G401 (cell line): ENCODE measurements at regions not wholly inside any gene's neighbourhood (a gene's known extent, or its start where the extent isn't known, plus 50 kb on each side); places are given as distances from the start of the nearest gene placed in this dataset.
"Not testable (repeated sequence)": the region's sequence is repeated elsewhere in the genome, so short reads cannot be mapped to it uniquely, and the experiment has no call there.

Experiments used
- DNase-seq: peaks from one replicate; pipeline ENCODE4 v3.0.0-alpha.2; 2015; ENCODE audit warnings: low spot score
- in situ Hi-C: cut with HindIII; loops from 2 replicates; pipeline ENCODE4 v1.10.0; 2016; ENCODE audit warnings: low sequenced_read_pairs, mixed read lengths

DNA sequence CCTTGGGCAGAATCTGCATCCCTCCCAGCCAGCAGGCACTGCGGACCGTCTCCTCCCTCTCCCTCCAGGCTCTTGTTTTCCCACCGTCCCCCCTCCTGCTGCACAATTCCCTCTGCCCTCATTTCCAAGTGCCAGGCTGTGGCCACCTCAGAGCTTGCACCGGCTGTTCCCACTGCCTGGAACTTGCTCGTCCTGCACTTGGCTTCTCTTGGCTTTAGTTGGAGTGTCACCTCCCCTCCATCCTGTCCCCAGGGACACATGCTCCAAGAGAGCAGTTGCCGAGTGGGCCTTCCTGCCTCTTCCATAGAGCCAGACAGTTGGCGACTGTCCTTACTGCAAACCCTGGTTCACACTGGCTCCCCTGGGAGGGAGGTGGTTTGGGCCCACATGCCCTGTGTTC is 87.0 kb upstream of the DRD5 start:
- in situ Hi-C loops, DNase-seq: not testable (repeated sequence)

DNA sequence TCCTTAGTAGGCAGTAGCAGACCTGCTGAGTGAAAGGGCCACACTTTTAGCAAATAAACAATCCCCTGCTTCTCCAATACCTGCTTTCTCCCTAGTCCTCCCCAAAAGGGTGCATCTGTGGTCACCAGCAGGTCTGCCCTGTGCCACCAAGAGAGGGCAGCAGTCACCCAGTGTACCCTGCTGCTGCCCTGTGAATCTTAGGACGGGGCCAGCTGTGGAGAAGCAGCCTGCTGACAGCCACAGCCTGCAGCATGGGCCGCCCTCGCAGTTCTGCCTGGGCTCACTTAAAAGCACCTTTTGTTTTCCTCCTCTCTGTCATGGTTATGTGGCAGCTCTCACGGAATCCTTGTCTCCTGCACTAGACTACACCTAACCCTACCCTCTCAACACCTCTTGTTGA is 85.4 kb upstream of the DRD5 start:
- DNase-seq, in situ Hi-C loops: not testable (repeated sequence)

DNA sequence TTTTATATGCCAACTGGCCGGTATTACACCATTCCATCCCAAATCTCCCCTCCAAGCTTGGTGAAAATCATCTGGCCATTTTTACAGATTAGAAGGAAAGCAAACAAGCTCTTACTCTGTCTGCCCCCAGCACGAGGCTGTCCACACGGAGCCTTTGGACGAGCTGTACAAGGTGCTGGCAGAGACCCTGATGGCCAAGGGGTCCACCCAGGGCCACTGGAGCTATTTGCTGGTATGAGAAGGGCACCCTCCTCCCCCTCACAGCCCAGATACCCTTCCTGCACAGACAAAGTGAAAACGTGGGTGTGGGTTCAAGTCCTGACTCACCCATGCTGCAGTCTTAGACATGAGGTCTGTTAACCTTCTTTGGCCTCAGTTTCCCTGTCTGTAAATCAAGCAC is 84.9 kb upstream of the DRD5 start:
- in situ Hi-C loops, DNase-seq: not testable (repeated sequence)

DNA sequence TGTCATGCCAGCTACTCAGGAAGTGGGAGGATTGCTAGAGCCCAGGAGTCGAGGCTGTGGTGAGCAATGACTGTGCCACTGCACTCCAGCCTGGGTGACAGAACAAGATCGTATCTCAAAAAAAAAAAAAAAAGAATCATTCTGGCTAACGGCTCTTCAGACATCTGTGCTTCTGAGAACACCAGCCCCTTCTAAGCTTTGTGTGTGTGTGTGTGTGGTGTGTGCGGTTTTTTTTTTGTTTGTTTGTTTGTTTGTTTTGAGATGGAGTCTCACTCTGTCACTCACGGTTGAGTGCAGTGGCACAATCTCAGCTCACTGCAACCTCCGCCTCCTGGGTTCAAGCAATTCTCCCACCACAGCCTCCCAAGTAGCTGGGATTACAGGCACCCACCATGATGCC is 79.4 kb upstream of the DRD5 start:
- DNase-seq, in situ Hi-C loops: not testable (repeated sequence)

DNA sequence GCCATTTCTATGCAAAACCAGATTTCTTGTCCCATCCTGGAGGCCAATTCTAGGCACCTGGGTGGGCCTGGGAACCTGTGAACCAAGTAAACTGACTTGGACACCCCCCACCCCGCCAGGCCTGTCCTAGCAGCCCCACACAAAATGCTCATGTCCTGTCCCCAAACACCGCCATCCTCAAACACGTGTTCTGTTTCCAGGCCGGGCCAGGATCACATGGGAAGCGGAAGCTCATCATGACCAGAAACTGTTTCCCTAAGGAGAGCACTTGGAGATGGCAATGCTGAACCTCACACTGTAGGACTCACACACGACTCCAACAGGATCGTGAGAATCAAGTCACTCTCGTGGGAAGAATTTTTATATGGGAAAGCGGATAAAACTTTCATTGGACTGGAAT is 78.7 kb upstream of the DRD5 start:
- in situ Hi-C loops, DNase-seq: not testable (repeated sequence)

DNA sequence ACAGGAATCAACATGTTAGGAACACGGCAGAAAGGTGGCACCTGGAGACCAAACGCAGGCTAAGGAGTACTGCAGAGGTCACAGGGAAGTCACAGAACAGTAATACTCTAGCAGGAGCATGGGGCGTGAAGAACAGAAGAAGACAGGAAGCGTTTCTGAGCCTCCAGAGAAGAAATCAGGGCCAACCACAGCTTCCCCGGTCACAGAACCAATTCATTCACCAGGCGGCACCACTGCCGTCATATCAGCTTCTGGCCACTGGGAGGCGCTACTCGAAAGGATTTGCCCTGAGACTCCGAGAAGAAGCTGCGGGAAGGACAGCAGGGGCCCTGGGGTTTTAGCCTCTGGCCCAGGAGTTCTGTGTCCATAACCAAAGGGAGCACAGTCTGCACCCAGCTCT is 78.0 kb upstream of the DRD5 start:
- in situ Hi-C loops, result no loop called here
- peak; percentile 20 for DNase-seq

DNA sequence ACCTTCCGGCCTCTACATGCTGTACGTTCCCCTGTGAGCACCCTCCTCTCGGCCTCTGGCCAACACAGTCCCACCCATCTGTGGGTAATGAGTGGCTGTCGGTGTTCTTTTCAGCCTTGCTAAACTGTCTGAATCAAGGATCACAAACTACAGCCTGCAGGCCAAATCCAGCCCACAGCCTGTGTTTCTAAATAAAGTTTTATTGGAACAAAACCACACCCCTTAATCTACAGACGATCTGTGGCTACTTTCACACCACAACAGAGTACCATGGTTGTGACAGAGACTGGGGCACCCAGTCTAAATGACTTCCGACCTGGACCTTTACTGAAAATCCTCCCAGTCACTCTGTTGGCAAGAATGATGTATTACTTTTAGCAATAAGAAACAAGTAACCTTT is 77.3 kb upstream of the DRD5 start:
- DNase-seq, in situ Hi-C loops: not testable (repeated sequence)

DNA sequence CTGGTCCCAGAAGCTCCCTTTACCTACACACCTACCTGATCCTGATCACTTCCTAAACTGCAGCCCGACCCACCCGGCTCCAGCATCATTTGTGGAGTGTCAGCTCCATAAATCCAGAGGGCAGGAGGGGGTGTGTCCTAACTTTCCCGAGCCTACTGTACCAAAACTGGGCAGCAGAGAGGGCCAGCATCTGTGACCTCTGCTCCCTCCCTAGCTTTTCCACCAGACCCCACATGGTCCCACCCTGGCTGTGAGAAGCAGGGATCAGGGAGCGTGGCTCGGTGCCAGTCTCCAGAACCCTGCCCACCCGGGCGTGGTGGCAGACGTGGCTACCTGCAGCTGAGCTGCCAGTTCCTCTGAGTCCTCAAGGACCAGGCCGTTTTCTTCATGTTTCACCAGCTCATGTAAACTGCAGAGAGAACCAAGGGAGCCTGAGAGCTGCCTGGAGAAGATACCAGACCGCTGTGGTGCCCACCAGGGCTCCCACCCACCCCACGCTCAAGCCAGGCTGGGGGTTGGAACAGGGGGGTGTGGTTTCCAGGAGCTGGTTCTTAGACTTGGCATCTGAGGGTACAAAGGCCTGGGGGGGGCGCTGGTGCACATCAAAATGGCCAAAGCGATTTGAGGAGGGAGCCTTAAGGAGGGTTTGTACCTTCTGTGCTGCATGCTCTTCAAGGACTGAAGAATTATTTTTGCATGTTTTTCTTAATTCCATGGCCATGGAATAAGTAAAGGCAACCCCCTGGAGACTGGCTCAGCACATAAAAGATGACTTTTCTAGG is 76.7 kb upstream of the DRD5 start:
- in situ Hi-C loops, result no loop called here
- DNase-seq, result no peak

DNA sequence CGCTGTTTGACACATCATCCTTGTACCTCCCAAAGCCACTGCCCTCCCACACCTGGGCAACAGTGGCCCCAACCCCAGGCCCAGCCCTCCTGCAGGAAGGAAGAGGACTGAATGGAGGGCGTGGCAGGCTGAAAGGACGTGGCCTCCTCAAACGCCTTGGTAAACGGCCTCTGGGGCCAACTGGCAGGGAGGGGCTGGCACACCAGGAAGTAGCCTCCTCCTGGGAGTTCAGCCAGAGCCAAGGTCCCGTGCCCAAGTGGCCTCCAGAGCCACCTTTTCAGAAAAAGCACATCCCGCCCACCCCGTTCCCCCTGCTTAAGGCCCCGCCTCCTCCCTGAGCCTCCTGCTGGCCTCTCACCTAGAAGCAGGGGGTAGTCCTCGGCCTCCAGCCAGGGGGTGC is 74.2 kb upstream of the DRD5 start:
- DNase-seq, in situ Hi-C loops: not testable (repeated sequence)

DNA sequence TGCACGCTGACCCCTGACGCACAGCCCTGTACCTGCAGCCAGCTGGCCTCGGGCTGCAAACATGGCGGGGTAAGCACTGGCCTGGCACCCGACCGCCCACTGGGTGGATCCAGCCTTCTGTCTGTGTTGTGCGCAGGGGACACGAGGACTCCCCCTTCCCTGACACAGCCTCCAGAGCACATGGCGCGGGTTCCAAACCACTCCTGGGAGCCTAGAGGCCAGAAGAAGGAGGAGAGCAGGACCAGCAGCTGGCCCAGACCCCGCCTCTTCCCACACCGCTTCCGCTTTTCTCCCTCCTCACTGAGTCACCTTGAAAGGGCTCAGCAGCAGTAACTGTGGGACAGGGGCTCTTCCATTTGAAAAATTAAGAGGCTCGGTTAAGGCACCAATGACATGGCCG is 73.5 kb upstream of the DRD5 start:
- in situ Hi-C loops, DNase-seq: not testable (repeated sequence)

DNA sequence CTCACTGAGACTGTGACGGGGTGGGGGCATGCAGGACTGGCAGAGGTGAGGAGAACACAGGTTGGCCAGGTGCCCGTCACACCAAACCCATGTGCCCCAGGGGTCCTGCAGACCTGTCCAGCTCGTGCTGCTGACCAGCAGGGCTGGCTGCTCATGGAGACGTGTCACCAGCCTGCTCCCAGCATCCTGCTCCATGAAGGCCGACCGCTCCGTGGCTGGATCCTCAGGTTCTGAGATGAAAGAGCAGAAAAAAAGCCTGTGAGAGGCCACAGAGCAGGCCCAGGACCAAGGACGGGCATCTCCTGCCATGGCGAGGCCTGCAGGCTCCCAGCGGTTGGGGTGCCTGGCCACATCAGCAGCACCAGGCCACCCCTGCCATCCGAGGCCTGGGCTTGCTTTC is 71.7 kb upstream of the DRD5 start:
- DNase-seq, result no peak
- in situ Hi-C loops, result no loop called here

DNA sequence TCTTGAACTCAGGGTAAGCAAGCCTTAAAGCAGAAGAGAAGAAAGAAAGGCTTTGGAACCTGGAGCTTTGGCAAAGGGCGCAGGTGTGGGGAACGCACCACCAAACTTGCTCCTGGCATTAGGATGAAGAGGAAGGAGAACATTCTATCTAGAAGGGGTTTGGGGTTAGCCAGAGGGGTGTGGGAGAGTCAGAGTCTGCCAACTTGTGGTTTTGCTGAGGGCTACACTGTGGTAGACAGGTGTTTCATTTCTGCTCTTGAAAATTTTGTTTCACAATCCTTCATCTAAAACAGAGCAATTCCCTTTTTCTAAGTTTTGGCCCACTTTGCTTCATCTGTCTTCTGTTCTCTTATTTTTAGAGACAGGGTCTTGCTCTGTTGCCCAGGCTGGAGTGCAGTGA is 66.2 kb upstream of the DRD5 start:
- DNase-seq, in situ Hi-C loops: not testable (repeated sequence)

DNA sequence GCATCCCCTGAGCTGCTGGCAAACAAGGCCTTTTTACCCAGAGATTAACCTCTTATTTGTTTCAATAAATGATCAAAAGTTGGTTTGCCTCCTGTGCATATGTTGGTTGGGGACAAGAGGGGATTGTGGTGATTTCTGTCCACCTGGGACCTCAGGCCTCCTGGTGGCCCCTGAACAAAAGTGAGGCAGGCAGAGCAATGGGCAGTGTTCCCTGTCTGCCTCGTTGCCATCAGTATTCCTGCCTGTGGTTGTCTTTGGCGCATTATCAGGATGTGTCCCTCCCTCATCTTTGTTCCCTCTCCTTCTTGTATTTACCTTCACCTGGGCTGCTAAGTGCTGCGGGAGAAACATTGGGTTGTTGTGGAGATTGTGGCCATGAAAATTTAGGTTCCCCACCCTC is 65.3 kb upstream of the DRD5 start:
- in situ Hi-C loops, result no loop called here
- no peak for DNase-seq

DNA sequence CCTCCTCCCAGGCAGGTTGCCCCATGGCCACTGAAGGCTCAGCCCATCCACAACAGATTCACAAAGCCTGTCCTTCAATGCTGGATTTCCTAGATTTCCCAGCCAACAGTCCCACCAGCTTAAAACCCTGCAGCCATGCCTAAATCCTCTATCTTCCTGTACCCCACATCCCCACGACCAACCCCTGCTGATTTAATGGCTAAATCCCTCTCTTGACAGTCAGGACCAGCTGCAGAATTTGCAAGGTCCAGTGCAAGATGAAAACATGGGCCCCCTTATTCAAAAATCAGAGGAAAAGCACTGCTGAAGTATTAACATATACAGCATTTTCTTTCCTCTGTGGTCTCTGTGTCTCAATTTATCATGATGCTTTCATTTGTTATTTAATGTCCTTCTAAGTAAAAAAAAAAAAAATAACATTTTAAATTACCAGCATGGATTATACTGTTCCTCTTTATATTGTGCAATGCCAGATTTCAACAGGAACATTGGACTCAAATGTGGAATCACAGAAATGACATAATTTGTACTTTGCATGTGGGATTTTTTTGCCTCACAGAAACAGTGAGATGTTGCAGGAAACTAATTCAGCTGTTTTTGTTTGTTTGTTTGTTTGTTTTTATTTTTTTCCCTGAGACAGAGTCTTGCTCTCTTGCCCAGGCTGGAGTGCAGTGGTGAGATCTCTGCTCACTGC is 63.0 kb upstream of the DRD5 start:
- in situ Hi-C loops, DNase-seq: not testable (repeated sequence)

DNA sequence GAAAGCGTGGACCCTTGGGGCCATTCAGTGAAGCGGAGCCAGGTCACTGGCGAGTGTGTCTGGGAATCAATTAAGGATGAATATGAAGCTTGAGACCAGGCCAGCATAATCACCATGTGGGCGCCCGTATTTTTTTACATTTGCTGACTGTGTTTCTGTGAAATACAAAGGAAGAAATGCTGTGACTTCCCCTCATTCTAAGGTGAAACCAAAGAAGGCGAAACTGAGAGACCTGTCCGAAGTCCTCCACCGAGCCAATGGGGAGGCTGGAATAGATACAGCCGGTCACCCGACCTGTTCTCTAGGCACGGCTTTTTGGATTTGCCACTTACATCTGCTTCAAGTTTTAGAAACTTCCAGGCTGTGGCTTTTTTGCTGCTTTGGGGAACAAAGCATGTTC is 59.3 kb upstream of the DRD5 start:
- DNase-seq, in situ Hi-C loops: not testable (repeated sequence)
